GM18498 (cell line): ENCODE measurements at regions not wholly inside any gene's neighbourhood (a gene's known extent, or its start where the extent isn't known, plus 50 kb on each side); places are given as distances from the start of the nearest gene placed in this dataset.
"Not testable (repeated sequence)": the region's sequence is repeated elsewhere in the genome, so short reads cannot be mapped to it uniquely, and the experiment has no call there.

Experiments
- ATAC-seq: cut with Tn5 transposase; IDR thresholded peaks from one replicate; pipeline ENCODE4 v1.9.1; 2021; ENCODE audit warnings: mild to moderate bottlenecking, moderate library complexity; ENCODE audit not compliant: unreplicated experiment

DNA sequence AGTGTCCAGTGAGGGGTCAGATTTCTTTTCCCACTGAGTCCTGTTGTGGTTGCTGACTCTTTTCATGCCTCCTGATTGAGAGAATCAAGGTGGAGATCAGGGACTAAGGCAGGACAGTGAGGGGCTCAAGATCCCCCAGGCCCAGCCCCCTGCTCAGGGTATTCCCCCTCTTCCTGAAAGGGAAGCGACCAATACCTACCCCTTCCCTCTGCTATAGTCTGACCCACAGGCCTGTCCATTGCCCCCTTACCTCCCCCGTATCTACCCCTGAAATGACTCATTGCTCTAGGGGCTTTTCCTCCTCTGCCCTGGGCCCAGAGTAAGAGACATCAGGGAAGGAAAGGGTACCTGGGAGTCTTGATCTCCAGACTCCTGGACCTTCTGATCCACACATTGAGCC is 1320.5 kb downstream of the UQCRFS1 start:
- no peak for ATAC-seq

DNA sequence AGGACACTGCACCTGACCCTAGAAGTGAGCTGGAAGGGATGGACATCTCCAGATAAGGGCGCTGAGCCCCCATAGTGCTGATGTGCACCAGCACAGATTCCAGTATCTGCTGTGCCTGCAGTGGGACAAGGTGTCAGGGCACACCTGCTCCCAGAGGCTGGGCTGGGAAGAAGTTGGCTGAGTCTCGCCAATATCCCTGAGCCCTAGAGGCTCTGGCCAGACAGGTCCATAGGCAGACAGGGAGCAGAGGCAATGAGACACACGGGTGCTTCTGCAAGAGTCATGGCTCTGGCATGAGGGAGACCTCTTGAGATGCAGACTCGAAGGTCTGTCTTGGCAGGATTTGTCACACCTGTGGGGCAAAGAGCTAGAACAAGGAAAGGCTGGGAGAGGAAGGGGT is 1321.5 kb downstream of the UQCRFS1 start:
- ATAC-seq: no peak

DNA sequence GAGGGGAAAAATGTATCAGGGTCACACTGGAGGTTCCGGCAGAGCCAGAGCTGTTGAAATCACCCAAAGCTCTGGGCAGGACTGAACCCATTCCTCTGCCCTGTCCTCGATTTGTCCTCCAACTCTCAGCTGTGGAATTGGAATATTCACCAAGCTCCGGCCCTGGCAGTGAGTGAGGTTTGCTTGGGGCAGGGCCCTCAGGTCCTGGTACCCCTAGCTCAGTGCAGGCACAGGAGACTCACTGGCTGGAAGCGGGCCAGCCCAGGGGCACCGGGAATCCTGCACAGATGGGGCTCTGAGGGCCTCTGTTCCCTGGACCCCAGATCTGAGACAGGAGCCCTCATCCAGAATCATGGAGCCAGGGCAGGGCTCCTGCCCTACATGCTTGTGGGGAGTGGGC is 1322.3 kb downstream of the UQCRFS1 start:
- ATAC-seq: no peak

- ATAC-seq: no peak
Measured at GRCh38 chr19:27890206-27890605, 1322.7 kb downstream of the UQCRFS1 start.

DNA sequence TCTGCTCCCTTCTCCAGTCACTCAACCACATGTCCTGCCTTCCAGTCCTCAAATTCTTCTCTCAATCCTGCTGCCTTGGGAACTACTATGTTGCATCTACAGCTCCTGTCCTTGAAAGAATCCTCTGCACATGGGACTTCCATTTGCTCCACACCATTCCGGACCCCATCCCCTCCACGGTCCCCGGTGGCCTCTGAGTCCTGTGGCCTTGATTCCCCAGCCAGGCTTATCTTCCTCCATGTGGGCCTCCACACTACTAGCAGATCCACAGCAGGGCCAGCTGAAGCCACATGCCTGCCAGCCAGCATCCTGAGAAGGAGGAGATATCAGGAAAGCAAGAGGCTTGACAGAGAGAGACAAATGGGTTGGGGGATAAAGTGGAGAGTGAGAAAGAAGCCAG is 1323.8 kb downstream of the UQCRFS1 start:
- ATAC-seq: no peak

DNA sequence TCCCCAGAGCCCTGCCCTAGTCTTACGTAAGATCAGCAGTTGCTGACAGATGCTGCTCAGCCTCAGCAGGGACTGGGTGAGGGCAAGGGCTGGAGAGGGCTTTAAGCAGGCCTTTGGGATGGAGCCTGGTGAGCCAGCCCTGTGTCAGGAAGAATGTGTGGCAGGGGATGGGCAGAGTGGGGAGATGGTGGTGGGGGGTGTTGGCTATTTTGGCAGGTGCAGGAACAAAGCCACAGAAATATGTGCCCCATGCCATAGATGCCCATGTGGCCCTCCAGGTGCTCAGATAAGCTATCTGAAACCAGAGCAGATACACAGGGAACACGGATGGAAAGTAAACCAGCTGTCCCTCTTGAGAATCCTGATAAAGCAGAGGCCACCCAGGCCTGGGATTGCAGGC is 1325.0 kb downstream of the UQCRFS1 start:
- no peak for ATAC-seq

- no peak for ATAC-seq
Measured at GRCh38 chr19:27885359-27885758, 1327.6 kb downstream of the UQCRFS1 start.

GRCh38 chr19:27884376-27884775 is 1328.6 kb downstream of the UQCRFS1 start:
- no peak for ATAC-seq

DNA sequence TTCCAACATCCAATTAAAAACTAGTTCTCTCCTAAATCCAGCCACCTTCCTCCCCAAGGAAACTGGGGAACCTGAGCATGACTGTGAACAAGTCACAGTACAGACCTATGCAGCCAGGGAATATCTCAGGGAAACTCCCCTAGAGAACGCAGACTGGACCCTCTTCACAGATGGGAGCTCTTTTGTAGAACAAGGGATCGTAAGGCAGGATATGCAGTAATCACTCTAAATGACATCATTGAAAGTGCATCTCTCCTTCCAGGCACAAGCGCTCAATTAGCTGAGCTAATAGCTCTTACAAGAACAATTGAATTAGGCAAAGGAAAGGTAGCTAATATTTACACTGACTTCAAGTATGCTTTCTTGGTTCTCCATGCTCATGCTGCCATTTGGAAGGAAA is 1331.7 kb downstream of the UQCRFS1 start:
- no peak for ATAC-seq

GRCh38 chr19:27876976-27877512 is 1335.9 kb downstream of the UQCRFS1 start:
- ATAC-seq: no peak

DNA sequence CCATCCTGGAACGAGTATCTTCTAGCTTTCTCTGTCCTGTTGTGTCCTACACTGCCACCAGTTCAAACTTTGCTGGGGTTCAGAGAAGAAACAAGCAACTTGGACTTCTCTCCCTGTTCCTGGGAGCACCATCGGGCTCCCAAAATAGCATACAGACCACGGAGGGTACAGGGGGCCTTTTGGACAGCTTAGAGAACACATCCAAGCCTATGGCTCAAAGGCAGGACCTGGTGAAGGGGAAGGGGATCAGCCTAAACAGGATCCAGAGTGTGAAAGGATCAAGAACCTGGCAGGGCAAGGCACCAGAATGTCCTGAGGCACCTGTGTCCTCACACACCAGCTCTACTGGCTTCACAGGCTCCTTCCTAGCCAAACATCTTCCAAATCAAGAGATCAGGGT is 1336.5 kb downstream of the UQCRFS1 start:
- no peak for ATAC-seq

DNA sequence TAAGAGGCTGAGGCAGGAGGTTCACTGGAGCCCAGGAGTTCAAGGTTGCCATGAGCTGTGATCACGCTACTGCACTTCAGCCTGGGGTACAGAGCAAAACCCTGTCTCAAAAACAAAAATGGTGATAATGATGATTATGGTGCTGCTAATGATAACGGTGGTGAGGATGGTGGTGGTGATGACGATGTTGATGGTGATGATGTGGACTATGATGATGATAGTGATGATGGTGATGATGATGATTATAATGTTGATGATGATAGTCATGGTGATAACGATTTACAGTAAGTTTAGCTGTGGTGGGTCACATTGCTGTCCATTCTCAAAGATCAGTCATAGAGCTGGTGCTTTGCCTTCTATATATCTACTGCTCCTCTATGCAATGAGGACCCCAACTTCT is 1340.6 kb downstream of the UQCRFS1 start:
- ATAC-seq: no peak

DNA sequence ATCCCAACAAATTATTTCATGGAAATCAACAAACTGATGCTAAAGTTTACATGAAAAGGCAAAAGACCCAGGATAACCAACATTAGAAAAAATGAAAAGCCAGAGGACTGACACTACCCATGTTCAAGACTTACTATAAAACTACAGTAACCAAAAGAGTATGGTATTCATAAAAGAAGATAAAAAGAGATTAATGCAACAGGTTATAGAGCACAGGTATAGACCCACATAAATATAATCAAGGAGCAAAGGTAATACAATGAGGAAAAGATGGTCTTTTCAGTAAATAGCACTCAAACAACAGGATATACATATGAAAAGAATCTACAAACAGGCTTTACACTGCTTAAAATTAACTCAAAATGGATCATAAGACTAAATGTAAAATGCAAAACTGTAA is 1342.7 kb downstream of the UQCRFS1 start:
- ATAC-seq: no peak

DNA sequence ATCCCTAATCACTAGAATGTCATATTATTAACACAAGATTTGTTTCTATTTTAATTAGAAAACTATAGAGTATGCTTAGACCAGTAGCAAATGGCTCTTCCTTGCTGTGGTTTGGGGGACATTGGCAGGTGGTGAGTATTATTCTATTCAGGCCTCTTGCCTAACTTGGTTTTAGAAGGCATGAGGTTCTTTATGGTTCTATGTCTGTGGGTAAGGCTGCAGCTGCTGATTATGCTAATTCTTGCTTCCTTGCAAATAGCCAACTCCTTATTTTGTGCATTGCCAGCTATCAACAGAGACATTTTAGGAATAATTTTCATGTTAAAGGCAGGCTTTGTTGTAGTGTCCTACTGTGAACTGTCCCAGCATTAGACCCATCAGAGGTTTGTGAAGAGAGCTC is 1344.9 kb downstream of the UQCRFS1 start:
- no peak for ATAC-seq

DNA sequence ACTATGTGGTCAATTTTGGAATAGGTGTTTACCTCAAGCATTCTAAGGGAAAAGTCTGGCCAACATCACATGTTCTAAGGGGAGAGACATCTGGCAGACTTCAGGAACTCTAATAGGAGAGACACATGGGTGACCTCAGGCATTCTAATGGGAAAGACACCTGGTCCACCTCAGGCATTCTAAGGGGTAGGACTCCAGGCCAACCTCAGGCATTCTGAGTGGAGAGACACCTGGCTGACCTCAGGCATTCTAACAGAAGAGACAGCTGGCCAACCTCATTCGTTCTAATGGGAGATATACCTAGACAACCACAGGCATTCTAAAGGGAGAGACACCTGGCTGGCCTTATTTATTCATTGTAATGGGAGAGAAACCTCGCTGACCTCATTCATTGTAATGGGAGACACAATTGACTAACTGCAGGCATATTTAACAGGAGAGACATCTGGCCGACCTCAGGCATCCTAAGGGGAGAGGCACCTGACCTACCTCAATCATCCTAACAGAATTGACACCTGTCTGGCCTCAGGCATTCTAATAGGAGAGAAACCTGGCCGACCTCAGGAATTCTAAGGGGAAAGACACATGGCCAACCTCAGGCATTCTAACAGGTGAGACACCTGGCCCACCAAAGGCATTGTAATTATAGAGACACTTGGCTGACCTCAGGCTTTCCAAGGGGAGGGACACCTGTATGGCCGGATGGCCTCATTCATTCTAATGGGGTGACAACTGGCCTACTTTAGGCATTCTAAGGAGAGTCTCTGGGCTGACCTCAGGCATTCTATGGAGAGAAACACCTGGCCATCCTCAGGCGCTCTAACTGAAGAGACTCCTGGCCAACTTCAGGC is 1346.8 kb downstream of the UQCRFS1 start:
- no peak for ATAC-seq

DNA sequence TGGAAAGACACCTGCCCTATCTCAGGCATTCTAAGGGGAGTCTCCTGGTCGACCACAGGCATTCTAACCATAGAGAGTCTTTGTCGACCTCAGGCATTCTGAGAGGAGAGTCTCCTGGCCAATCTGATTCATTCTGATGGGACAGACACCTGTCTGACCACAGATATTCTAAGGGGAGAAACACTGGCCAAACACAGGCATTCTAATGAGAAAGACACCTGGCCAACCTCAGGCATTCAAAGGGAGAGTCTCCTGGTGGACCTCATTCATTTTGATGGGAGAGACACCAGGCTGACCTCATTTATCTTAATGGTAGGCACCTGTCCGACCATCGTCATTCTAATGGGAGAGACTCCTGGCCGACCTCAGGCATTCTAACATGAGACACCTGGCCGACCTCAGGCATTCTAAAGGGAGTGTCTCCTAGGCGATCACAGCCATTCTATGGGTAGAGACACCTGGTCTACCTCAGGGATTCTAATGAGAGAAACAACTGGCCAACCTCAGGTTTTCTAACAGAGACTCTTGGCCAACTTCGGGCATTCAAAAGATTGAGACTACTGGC is 1351.5 kb downstream of the UQCRFS1 start:
- ATAC-seq: no peak

DNA sequence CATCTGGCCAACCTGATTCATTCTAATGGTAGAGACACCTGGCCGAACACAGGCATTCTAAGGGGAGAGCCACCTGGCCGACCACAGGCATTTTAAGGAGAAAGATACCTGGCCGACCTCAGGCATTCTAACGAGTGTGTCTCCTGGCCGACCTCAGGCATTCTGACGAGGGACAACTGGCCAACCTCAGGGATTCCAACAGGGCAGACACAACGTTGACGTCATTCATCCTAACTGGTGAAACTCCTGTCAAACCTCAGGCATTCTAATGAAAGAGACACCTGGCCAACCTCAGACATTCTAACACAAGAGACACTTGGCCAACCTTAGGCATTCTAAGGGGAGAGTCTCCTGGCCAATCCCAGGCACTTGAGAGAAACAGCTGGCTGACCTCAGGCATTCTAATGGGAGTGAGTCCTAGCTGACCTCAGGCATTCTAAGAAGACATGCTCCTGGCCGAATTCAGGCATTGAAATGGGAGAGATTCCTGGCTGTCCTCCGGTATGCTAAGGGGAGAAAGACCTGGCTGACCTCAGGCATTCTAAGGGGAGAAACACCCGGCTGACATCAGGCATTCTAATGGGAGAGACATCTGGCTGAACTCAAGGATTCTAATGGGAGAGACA is 1352.5 kb downstream of the UQCRFS1 start:
- ATAC-seq: no peak

GRCh38 chr19:27859689-27860088 is 1353.3 kb downstream of the UQCRFS1 start:
- ATAC-seq: no peak

DNA sequence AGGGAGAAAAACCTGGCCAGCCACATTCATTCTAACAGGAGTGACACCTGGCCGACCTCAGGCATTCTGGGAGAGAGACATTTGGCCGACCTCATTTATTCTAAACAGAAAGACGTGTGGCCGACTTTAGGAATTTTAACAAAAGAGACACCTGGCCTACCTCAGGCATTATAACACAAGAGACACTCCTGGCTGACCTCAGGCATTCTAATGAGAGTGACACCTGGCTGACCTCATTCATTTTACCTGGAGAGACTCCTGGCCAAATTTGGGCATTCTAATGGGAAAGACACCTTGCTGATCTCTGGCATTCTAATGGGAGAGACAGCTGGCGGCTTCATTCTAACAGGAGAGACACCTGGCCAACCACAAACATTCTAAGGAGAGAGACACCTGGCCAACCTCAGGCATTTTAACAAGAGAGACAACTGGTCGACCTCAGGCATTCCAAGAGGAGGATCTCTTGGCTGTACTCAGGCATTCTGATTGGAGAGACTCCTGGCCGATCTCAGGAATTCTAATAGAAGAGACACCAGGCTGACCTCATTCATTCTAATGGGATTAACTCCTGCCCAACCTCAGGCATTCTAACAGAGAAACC is 1353.9 kb downstream of the UQCRFS1 start:
- no peak for ATAC-seq

DNA sequence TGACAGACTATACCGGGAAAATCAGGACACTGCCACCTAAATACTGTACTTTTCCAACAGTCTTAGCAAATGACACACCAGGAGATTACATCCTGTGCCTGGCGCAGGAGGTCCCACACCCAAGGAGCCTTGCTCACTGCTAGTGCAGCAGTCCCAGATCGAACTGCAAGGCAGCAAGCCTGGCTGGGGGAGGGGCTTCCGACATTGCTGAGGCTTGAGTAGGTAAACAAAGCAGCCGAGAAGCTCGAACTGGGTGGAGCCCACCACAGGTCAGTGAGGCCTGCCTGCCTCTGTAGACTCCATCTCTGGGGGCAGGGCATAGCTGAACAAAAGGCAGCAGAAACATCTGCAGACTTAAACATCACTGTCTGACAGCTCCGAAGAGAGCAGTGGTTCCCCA is 1360.0 kb downstream of the UQCRFS1 start:
- ATAC-seq: not testable (repeated sequence)

DNA sequence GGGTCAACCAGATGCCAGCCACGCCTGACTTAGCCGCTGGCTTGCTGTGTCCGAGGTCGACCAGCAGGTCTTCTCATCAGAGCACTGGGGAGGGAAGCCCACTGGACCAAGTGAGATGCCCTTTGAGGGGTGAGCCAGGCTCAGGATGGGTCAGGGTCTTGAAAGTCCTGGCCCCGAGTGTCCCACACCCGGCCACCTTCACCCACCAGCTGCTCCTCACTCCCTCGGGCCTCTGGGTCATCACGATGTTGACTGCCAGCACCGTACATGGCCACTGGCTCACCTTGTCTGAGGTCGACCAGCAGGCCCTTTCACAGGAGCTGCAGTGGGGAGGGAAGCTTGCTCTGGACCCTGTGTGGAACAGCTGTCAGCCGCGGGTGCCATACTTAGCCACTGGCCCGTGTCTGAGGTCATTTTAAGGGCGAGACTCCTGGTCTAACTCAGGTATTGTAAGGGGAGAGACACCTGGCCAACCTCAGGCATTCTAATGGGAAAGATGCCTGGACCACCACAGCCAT is 1361.3 kb downstream of the UQCRFS1 start:
- no peak for ATAC-seq
